ENCODE measurements at regions not wholly inside any gene's neighbourhood (a gene's known extent, or its start where the extent isn't known, plus 50 kb on each side); places are given as distances from the start of the nearest gene placed in this dataset.

DNA sequence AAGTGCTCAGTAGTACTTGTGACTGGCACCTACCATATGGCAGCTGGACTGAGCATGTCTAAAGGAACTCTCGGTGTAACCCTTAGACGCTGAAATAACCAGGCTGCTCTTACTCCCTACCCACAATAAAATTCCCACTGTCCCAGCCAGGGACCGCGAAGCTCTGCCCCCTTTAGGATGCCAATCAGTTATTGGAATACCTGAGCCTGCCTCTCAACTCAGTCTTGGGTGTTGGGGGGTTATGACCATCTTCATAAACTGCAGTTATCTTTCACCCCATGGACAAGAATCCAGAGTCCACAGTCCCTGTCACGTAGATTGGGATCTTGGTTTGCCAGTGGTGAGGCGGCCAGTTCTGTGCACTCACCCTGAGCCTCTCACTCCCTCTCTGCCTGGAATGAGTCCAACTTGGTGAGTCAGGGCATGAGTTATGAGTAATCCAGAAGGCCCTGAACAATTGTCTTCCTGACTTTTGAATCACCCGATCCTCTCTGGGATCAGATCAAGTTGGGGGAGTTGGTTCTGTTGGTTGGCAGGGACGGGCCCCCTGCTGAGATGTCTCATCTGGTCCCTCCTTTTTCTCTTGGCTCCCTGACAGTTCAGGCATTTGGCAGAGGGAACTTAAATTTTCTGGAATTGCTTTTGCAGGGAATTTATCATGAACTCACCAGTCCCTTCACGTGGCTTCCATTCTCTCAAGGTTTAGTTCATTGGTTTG is 120.1 kb upstream of the UBE2E1 start:
- Histone ChIP-seq H3K36me3 (ENCODE audit: insufficient read depth in 1 of 2, low read depth in 1 of 2) (no peaks in the 10 kb centered on the region), H3K9me3 (peaks cover 4% of the 10 kb centered on the region), H3K27me3 (ENCODE audit: insufficient read depth in 3 of 3, low read length in 2 of 3) (no peaks in the 10 kb centered on the region), H3K4me1 (peaks cover 6% of the 10 kb centered on the region), H3K4me3 (peak overlapping the region; percentile 27), H3K27ac (peak overlapping the region; percentile 89)
- intact Hi-C loops (cut with DNase I), result no loop called here
- TF ChIP-seq, protein P1, sequence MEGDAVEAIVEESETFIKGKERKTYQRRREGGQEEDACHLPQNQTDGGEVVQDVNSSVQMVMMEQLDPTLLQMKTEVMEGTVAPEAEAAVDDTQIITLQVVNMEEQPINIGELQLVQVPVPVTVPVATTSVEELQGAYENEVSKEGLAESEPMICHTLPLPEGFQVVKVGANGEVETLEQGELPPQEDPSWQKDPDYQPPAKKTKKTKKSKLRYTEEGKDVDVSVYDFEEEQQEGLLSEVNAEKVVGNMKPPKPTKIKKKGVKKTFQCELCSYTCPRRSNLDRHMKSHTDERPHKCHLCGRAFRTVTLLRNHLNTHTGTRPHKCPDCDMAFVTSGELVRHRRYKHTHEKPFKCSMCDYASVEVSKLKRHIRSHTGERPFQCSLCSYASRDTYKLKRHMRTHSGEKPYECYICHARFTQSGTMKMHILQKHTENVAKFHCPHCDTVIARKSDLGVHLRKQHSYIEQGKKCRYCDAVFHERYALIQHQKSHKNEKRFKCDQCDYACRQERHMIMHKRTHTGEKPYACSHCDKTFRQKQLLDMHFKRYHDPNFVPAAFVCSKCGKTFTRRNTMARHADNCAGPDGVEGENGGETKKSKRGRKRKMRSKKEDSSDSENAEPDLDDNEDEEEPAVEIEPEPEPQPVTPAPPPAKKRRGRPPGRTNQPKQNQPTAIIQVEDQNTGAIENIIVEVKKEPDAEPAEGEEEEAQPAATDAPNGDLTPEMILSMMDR (IDR thresholded peaks at IDR 0.05), result no peak
- peak; percentile 78 to 81 for DNase-seq
- ATAC-seq, result peak; percentile 96 to 98 (median 98)
- WGBS, 3 donors, result 15 to 36% (median 18%) methylated on average over 9 of the region's 9 CpGs

DNA sequence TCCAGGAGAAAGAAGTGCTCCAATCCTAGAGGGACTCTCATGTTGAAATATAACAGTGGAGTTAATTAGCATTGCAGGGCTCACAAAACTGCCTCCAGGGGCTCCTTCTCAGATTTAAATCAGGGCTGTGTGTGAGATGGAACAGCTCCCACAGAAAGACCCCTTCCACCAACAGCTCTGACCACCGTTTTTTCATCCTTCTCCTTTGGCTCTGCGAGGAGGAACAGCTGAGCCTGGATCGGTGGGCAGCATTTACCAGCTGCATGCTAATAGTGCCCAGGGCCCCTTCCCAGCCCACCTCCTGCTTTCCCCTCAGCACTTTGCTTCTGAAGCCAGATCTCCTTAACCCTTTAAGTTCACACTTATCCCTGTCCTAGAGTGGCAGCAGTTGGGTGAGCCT is 119.2 kb upstream of the UBE2E1 start:
- no peak overlapping the region for H3K4me3 ChIP-seq
- WGBS, 3 donors, result 56 to 69% (median 68%) methylated on average over 3 of the region's 3 CpGs
- no peaks in the 10 kb centered on the region for H3K36me3 ChIP-seq (ENCODE audit: insufficient read depth in 1 of 2, low read depth in 1 of 2)
- H3K27ac ChIP-seq, result peak overlapping the region; percentile 89
- H3K27me3 ChIP-seq (ENCODE audit: insufficient read depth in 3 of 3, low read length in 2 of 3), result no peaks in the 10 kb centered on the region
- H3K4me1 ChIP-seq, result peaks cover 6% of the 10 kb centered on the region
- TF ChIP-seq, protein P1 (IDR thresholded peaks at IDR 0.05), result no peak
- intact Hi-C loops (cut with DNase I), result no loop called here
- ATAC-seq (no peak), DNase-seq (no peak)
- H3K9me3 ChIP-seq, result peaks cover 4% of the 10 kb centered on the region

DNA sequence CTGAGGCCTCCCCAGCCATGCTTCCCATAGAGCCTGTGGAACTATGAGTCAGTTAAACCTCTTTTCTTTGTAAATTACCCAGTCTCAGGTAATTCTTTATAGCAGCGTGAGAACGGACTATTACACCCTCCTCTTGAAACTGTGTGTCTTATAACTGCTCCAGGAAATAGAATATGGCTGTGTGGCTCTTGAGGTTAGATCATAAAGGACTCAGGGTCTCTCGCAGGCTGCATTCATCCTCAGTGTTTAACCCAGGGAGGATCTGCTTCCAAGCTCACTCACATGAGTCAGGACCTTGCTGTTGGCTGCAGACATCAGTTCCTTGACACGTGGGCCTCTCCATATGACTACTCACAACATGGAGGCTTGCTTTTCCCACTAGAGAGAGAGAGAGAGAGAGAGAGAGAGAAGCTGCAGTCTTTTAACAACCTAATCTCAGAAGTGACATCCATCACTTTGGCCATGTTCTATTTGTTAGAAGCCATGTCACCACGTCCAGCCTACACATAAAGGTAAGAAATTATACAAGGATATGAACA is 114.3 kb upstream of the UBE2E1 start:
- intact Hi-C loops (cut with DNase I), result no loop called here

DNA sequence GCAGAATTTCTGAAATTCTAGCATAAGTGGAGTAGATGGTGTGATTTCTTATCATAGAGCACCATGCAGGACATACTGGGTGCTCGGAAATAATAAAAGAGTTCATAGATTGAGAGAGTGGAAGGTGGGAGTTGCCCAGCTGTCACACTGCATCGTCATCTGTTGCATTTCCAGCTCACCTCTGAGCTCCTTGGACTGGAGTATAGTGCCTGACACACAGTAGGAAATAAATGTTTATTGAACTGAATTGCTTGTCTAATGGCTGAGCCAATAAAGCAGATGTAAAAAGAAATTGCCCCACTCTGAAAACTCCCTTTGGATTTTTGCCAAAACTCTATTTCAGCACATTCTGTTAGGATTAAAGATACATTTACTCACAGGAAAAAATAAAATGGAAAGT is 108.9 kb upstream of the UBE2E1 start:
- Histone ChIP-seq H3K27ac (no peak overlapping the region), H3K27me3 (ENCODE audit: insufficient read depth in 3 of 3, low read length in 2 of 3) (no peaks in the 10 kb centered on the region), H3K4me3 (no peak overlapping the region), H3K9me3 (no peaks in the 10 kb centered on the region), H3K36me3 (ENCODE audit: insufficient read depth in 1 of 2, low read depth in 1 of 2) (no peaks in the 10 kb centered on the region), H3K4me1 (no peaks in the 10 kb centered on the region)
- ATAC-seq (no peak), DNase-seq (no peak)
- WGBS, 3 donors, result 74 to 78% (median 74%) methylated on average over 2 of the region's 2 CpGs
- TF ChIP-seq, protein P1 (IDR thresholded peaks at IDR 0.05), result no peak
- intact Hi-C loops (cut with DNase I), result no loop called here

More for the DNA sequence above, 114.3 kb upstream of the UBE2E1 start:
- 84 to 92% (median 91%) methylated on average over 5 of the region's 5 CpGs for whole genome bisulfite sequencing, 3 donors
- TF ChIP-seq, protein P1 (IDR thresholded peaks at IDR 0.05), result no peak
- Histone ChIP-seq H3K4me3 (no peak overlapping the region), H3K4me1 (no peaks in the 10 kb centered on the region), H3K27ac (no peak overlapping the region), H3K27me3 (ENCODE audit: insufficient read depth in 3 of 3, low read length in 2 of 3) (no peaks in the 10 kb centered on the region), H3K36me3 (ENCODE audit: insufficient read depth in 1 of 2, low read depth in 1 of 2) (no peaks in the 10 kb centered on the region), H3K9me3 (peaks cover 4% of the 10 kb centered on the region)
- DNase-seq (no peak), ATAC-seq (no peak)

Measured in psoas muscle (tissue), 7 donors.